GM18508 (cell line): ENCODE measurements at regions not wholly inside any gene's neighbourhood (a gene's known extent, or its start where the extent isn't known, plus 50 kb on each side); places are given as distances from the start of the nearest gene placed in this dataset.
"Not testable (repeated sequence)": the region's sequence is repeated elsewhere in the genome, so short reads cannot be mapped to it uniquely, and the experiment has no call there.

Source experiments
- ATAC-seq: cut with Tn5 transposase; IDR thresholded peaks from one replicate; pipeline ENCODE4 v1.9.1; 2021; ENCODE audit warnings: moderate number of reproducible peaks; ENCODE audit not compliant: insufficient read depth, unreplicated experiment

DNA sequence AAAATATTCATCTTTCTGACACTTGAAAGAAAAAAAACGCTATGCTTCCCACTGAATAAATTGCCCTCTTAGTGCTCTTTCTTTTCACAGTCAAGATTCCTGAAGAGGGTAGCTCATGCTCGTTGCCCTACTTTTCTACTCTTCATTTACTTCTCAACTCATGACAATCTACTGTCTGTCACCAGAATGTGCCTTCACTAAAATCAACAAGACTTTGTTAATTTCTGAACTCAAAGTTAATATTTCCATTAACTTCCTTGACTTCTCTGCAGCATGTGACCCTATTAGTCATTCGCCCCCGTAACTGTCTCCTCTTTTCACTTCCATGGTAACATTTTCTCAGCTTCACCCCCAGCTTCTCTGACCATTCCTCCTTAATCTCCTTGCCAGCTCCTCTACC is 98.9 kb upstream of the MAPRE2 start:
- no peak for ATAC-seq

DNA sequence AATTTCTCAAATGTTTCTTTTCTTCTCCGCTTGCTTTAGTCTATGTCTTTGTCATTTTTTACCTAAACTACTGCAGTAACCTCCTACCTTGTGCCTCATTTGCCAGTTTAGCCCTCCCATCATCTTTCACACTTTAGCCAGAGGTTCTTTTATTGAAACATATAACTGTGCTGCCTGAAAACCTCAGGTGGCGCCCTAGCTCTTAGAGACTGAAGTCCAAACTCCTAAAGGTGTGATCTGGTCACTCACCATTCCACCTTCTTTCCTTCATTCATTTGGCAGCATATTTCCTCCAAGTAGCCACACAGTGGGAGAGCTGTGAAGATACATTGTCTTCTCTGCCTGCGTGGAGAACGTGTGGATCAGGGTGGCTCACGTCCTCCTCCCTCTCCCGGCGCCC is 98.2 kb upstream of the MAPRE2 start:
- no peak for ATAC-seq

DNA sequence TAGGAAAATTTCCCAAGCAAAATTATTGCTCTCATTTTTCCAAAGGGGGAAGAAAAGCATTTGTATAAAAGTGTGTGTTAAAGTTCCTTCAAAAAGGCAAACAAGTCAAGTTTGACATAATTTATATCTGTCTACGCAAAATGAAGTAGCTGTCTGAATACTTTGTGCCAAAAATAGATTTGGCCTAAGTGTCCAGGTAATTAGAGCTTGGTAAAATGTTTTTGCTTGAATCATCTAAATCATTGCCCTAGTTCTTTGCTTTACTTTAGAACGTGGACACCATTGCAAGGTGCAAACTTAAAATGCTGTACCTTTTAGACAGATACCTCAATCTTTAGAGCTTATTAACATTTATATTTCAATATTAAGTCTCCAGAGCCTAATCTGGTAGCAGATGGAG is 97.6 kb upstream of the MAPRE2 start:
- no peak for ATAC-seq

DNA sequence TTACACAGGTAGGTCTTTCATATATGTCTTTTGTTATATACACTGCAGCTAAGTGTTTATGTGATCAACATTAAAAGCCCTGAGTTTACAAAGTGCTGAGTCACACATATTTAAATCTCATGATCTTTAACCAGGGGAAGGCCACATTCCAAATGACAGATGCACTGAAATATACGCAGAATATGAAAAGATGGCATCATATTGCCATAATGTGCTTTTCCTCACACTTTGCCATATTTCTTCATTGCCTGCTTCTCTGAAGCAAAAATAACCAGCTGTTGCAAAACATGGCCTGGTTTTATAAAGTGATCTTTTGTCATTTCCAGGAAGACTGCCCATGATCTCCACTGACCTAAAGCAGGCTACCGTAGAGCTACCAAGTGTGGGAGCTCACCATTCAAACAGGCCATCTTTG is 93.5 kb upstream of the MAPRE2 start:
- no peak for ATAC-seq

DNA sequence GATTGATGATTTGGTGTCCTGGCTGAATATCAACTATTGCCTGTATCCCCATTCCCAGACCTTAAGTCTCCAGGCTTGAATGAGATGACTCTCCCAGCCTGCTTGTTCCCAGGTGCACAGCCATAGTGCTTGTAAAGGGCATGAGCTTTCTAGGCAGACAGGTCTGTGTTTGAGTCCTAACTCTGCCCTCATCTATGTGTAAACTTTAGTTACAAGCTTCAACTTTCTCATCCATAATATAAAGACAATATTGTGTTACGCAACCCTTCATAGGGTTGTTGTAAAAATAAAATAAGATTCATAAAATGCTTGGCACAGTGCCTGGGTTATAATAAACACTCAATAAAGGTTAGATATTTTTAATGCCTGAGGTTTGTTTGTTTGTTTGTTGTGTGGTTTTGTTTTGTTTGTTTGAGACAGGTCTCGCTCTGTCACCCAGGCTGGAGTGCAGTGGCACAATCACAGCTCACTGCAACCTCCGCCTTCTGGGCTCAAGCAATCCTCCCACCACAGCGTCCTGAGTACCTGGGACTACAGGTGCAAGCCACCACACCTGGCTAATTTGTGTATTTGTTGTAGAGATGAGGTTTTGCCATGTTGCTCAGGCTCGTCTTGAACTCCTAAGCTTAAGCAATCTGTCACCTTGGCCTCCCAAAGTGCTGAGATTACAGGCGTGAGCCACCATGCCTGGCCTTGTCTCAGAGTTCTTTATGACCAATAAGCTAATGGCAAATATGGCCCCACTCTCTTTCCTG is 89.4 kb upstream of the MAPRE2 start:
- no peak for ATAC-seq

DNA sequence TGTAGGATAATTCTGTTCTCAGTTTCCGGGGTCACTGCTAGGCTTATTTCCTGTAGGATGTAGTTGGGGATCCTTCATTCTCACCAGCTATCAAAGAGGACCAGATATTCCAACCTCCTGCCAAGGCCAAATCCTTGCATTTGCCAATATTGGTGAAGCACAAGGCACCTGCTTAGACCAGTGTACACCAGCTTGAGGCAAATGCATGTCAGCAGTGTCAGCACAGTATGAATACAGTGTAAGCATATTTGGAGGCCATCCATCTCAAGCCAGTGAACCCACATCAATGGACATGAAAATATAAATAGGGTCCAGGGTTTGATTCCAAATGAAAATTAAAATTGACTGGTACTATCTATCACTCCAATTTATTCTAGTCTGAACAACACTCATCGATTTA is 88.0 kb upstream of the MAPRE2 start:
- no peak for ATAC-seq

DNA sequence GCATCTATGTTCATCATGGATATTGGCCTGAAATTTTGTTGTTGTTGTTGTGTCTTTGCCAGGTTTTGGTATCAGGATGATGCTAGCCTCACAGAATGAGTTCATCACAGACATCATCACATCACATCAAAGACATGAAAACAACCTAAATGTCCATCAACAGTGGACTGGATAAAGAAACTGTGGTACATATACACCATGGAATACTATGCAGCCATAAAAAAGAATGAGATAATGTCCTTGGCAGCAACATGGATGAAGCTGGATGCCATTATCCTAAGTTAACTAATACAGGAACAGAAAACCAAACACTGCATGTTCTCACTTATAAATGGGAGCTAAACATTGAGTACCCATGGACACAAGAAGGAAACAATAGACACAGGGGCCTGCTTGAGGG is 85.7 kb upstream of the MAPRE2 start:
- ATAC-seq = not testable (repeated sequence)

DNA sequence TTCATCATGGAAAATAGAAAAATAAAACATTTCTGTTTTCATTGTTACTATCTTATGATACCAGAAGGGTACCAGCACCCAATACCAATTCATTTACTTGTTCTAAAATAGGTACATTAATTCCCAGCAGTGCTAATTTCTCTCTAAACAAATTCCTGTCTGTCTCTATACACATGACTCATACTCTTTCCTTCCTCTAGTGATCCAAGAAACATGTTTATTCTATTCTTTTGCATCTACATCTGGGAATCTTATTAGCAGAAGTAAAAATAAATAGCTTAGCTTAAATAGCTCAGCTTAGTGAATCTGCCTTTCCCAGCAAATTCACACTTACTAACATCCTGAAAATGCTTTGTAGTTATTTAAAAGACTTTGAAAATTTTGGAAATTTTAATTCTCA is 84.5 kb upstream of the MAPRE2 start:
- no peak for ATAC-seq

DNA sequence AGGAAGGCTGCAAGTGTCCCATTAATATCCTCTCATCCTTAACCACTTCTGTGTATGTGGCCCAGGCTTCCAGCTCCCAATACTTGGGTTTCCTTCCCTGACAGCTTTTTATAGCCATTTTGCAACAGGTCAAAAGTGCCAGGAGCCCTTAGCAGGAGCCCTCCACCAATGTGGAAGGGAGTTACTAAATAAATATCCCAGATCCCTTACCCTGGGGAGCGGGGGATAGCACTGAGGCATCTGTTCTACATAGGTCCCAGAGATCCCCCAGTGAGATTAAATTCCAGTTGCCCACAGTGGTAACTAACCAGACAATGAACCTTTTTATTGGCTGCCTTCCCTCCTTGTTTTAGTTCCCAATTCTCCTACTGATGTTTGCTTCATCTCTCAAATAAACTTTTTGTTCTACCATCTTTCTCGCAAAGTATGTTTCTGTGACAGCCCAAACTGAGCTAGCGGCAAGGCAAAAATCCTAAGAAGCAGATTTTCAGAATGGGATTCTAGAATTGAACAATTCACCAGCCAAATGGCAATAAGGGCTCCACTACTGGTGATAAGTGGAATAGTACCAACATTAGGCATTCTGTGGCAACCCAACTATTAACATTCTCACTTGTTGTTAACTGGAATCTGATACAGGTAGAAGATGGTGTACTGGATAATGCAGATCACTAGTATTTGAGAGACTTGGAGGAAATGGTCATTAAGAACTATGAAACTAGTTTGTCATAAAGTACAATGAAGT is 83.9 kb upstream of the MAPRE2 start:
- ATAC-seq = no peak

DNA sequence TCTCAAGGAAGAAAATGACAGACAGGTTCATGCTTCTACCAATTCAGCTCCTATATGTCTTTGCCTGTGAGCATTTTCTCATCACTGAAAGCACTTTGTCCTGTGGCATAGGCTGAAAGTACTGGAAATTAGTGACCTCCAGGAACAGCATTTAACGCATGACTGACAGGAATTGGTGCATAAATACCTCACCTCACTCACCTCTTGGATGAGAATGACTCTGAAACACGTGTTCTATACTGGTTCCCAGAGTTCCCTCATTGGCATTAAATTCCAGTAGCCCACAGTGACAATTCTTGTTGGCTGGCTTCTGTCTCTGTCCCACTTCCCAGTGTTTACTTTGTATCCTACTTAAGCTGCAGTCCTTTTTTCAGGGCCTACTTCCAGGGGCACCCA is 83.4 kb upstream of the MAPRE2 start:
- no peak for ATAC-seq

DNA sequence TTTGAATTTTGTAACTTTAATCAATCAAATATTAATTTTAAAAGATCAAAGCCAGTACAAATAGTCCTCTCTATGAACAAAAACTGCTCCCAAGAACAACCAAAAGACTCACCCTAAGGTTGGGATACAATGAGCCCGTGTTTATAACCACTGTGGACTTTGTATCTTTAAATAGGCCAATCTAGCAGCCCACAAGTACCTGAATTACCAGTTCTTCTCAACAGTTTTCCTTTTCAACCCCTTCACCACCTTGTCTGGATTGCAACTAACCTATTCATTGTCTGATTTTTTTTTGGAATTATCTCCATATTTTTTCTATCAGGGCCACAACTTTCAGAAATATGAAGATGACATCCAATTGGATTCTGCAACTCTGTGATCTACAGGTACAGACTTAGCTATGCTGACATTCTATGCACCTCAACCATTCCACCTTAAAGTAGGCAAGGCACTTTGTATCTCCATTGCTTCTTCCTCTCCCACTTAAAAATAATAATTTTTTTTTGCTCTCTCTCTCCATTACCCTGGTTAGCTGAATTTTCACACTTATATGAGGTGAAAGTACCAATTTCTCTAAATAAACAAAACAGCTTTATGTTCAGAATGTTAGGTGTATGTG is 81.9 kb upstream of the MAPRE2 start:
- ATAC-seq = no peak

DNA sequence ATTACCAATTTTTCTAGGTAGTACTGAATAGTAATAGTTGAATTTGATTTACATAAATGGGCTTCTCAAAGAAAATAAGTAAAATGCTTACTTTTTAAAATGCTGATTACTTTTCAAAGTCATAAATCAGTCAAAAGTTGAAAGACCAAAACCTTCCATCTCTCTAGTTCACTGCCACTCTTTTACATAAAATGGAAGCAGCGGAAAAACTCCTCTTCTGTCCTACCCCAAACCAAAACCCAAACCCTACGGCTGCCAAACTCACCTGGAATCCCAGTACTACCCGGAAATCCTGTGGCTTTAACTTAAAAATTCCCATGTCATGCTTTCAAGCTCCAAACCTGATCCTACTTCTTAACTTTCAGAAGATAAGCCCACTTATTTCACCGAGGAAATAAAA is 81.2 kb upstream of the MAPRE2 start:
- ATAC-seq = no peak

DNA sequence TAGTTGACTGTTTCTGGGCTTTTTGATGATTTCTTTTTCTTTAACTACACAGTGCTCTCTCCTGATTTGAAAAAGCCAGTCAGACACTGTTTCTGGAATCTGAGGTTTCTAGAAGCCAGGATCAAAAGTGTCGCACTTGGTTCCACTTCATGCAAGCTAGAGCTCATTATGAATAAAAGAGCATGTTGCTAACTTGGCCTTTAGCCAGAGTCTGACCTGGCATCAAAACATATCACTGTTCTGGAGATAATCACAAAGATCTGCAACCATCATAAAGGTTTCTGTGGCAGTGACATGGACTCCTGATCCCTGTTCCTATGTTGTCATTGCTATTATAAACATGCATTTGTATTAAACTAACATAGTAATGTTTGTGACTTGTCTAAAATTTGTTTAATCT is 76.1 kb upstream of the MAPRE2 start:
- no peak for ATAC-seq

DNA sequence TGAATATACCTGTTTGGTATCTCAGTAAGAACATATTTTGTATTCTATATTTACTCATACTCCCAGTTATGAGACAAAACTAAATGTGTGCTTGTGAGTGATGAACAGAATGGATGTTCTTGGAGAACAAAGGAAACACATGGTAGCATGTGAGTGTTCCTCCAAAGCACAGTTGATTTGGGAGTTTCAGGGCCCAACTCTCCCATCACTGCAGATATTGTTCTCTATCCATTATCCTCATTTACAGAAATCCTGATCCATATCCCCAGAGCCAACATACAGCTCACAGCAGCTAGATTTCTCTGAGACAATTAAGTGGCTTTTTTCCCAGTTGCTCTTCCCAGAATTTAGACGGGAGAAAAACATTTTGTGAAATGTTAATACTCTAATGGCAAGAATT is 75.6 kb upstream of the MAPRE2 start:
- no peak for ATAC-seq

DNA sequence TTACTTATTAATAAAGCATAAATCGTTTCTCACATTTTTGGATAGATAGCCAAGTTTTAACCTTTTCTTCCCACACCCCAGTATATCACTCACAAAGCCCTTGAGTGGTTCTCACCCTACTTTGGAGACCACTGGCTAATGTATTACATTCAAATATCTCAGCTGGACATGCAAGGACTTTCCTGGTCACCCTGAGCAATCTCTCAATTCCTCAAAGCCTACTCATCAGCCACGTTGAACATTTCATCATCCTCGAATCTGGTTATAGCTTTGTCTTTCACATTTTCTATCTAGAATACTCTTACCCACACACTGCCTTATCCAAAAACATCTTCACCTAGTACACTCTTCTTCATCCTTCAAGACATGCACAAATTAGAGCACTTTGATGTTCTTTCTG is 71.1 kb upstream of the MAPRE2 start:
- ATAC-seq = no peak

DNA sequence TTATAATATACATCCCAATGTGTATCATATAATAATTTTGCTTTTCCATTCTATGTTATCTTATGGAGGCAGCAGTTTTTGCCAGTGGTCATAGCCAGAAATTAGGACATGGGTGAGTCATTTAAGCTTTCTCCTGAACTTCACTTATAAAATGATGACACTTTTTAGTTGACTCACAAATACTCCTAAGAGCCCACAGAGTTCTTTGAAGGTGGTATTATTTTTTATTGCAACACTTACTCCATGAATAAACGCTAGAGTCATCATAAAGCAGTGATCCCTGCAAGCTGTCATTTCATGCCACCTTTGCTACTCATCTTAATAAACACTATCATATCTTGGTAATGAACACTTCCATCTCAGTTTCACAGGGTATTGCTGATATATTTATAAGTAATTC is 69.9 kb upstream of the MAPRE2 start:
- ATAC-seq = no peak

DNA sequence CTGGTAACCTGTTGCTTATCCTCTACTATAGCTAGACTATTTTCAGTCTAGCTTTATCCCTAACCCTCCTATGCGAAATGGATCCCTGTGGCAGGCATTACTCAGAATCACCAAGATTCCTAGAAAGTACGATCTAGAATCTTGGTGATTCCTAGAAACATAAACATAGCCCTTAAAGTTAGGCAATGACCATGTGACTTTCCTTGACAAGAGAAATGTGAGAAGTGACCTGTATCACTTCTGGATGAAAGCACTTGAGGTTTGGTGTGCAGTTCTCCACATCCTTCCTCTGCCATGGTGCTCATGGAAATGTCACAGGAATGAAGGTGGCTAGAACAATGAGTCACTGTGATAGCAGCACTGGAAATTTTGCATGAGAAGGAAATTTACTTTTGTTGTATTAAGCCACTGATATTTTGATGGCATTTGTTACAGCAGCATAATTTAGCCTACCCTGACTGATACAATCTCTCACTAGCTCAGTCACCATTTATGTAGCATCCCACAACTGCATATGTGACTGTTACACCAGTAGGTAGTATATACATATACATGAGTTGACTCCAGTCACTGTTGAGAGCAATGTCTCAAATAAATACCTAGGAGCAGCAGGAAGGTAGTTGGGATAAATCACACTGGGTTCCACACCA is 68.3 kb upstream of the MAPRE2 start:
- no peak for ATAC-seq

DNA sequence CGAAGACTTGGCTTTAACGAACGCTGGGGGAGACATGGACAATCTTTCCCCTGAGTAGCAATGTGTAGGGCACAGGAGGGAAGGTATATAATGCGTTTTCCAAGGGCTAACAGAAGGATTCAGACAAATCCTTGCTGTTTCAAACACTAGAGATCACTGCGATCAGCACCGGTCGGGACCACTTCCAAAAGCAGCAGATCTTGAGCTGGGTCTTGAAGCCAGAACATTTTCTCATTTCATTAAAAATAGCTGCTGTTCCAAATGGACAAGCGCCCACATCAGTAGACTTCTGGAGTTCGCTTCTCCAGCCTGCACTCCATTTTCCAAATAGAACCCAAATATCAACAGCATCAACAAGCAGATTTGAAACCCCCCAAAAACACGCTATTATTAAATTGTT is 65.1 kb upstream of the MAPRE2 start:
- no peak for ATAC-seq

DNA sequence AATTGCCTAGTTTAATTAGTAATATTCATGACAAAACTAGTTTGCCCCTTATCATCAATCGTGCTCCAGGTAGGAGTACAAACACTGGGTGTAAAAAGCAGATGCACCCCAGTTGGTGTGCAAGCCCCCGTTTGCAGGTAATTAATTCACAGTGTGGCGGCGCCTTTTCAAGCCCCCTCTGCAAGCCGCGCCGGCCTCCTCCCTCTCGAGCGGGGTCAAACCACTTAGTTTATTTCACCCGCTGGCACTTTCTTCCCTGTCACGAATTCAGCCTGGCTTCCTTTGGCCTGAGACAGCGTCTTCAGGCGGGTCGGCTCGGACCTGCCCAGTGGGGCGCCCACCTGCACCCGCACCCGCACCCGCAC is 64.7 kb upstream of the MAPRE2 start:
- no peak for ATAC-seq

DNA sequence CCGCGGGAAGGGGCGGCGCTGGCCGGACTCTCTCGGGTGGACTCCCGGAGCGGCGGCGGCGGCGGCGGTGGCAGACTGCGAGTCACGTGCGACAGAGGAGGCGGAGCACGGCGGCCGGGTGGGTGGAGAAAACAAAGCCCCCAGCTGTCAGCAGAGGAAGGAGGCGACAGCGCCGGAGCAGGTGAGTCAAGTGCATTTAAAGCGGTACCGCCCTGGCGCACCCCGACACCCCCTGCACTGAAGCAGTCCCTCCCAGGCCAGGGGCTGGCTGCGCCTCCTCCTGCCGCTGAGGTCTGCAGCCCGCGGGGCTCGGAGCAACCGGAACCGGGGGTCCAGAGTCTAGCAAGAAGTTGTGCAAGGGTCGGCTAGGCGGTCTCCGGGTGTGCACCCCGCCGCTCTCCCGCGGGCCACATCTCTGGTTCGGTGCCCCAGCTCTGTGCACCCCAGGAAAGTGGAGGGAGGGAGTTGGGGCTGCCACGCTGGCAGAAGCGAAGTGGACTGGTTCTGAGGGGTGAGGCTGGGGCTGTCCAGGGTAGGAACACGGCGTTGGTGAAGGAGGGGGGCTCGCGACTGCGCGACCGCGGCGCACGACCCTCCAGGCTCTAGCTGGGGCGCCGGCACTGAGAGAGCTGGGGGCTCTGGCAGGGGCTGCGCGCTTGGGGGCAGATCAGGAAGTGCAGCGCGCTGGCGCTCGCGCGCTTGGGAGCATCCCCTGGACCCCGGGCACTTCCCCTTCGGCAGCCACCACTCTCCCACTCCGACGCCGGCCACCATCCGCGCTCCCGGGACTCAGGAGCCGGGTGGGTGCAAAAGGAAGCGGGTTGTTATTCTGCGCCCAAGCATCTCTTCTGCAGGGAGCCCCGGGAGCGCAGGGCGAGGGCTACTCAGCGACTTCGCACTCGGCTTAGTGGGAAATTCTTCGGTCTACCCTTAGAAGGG is 64.0 kb upstream of the MAPRE2 start:
- ATAC-seq = peak; percentile 36
